HG02571 (cell line): ENCODE measurements at regions not wholly inside any gene's neighbourhood (a gene's known extent, or its start where the extent isn't known, plus 50 kb on each side); places are given as distances from the start of the nearest gene placed in this dataset.
"Not testable (repeated sequence)": the region's sequence is repeated elsewhere in the genome, so short reads cannot be mapped to it uniquely, and the experiment has no call there.

Source experiments
- ATAC-seq: cut with Tn5 transposase; IDR thresholded peaks from one replicate; pipeline ENCODE4 v1.9.1; 2021; ENCODE audit warnings: mild to moderate bottlenecking, moderate library complexity; ENCODE audit not compliant: unreplicated experiment

DNA sequence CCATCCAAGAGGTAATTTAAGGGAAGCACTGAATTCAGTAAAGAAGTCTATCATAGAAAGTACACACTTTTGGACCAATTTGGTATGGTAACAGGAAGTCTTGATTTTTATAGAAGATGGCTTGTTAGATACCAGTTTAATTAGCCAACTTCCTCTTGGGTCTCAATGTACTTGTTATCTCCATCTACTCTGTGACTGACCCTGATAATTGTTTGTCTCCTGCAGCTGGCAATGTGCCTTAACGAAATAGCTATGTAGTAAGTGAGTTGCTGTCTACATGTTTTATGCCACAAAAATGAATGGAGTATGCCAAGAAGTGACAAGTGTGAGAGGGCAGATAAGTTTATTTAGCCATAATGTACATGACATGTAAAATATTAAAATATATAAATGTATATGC lies 410.5 kb upstream of the MAN1A1 start:
- ATAC-seq: no peak

DNA sequence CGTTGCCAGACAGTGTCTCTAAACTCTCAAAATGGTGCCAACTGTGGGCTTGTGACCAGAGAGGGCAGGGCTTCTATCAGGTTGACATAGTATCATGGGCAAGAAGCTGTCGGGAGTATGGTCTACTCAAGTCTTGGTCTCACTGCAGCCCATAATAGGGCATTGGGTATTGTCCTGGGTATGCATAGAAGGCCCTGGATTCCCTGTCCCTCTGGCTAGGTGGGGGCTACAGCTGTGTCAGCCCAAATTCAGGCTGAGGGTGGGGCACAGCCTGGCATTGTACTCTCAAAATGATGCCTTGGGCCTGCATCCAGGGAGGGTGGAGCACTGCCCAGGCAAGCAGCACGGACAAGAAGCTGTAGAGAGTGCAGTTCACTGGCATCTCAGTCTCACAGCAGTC lies 408.8 kb upstream of the MAN1A1 start:
- ATAC-seq: no peak

DNA sequence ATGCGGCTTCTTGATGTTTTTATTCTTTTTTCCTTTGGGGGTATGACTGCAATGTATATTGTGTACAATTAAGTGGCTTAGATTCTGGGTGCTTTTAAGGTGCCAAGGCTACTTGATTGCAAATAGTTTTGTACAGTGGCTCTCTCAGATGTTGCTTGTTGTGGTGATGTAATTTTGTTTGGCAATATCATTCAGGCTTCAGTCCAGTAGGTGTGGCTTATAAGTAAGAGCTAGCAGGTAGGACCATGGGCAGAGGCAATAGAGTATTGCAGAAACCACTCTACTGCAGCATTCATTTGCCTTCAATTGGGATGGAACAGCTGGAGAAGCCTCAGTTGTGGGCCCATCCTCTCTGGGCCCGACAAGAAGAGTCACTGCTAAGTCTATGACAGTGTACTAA lies 407.9 kb upstream of the MAN1A1 start:
- no peak for ATAC-seq

- ATAC-seq: no peak
Observed at GRCh38 chr6:119749335-119749734, 399.8 kb upstream of the MAN1A1 start.

GRCh38 chr6:119748535-119748934 lies 399.0 kb upstream of the MAN1A1 start:
- ATAC-seq: not testable (repeated sequence)

DNA sequence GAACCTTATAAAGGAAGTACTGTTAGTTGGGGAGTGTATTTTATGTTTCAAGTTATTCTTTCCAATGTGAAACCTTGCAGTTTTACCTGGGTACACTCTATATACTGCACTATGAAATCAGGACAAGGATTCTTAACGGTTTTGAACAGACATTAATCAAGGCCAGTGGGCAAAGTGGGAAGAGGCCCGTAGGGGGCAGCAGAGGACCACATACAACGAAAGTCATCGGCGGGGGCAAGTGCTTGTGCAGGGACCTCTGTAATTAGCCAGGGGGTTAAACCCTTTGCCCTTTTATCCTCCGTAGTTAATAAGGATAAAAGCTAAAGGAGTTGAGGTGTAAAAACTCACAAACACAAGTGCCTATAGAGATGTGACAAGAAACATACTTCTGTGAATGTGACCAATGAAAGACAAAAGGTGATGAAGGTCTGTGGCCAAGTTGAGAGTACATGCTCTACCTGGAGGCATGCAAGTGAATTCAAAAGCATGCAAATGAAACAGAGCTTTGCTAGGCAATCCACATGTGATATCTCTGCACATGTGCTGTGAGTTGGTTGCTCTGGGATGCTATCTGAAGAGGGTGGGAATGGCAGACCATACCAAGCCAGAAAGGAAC lies 392.7 kb upstream of the MAN1A1 start:
- peak; percentile 90 for ATAC-seq

DNA sequence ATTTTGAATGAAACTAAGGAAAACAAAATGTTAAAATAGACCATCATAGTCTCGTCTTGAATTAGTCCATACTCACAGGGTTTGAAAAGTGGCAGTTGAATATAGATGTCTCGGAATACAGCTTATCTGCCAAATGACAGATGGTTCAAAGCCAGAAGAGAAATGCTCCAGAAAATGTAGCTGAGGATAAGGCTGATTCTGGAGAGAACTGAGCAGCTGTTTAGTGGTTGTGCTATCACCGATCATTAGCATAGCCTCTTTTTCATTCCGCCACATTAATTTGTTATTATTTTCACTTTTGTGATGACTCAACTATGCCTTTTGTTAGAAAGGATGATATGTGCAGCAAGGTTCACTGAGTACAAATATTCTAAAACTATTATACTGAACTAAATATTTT lies 390.2 kb upstream of the MAN1A1 start:
- no peak for ATAC-seq

DNA sequence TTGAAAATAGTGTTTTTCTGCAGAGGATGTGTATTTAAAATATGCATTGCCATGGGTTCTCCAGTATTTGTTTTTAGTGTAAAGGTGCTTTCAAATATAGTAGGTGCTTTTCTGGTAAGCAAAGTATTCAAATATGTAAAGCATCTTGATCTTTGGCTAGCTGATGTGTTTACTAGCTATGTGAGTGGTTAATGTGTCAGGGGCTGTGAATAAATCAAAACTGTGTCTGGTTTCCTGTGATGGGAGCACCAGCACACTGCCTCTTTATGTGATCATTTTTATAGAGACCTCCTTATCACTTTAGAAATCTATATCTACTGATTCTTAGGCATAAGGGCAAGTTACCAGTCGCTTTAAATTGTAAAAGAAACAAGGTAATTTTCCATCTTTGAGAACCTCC lies 388.9 kb upstream of the MAN1A1 start:
- ATAC-seq: no peak

GRCh38 chr6:119736296-119737021 lies 386.9 kb upstream of the MAN1A1 start:
- no peak for ATAC-seq

GRCh38 chr6:119735530-119735929 lies 386.0 kb upstream of the MAN1A1 start:
- ATAC-seq: no peak

DNA sequence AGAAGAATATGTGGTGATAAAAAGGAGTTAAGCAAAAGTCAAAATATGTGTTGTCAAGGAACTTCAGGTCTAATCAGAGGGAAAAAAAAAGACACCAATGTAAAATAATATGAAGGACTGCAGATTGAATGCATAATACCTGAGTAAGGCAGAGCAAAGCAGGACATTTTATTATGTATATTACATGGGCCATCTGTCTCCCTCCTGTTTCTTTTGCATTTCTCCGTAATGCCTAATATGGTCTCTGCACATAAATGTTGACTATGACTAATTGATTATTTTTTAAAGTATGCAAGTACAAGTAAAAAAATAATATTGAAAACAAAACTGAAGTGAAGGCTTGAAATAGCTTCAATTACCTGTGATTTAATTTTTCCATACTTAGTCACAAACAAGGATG lies 384.7 kb upstream of the MAN1A1 start:
- no peak for ATAC-seq

- ATAC-seq: no peak
Observed at GRCh38 chr6:119728935-119729334, 379.4 kb upstream of the MAN1A1 start.

DNA sequence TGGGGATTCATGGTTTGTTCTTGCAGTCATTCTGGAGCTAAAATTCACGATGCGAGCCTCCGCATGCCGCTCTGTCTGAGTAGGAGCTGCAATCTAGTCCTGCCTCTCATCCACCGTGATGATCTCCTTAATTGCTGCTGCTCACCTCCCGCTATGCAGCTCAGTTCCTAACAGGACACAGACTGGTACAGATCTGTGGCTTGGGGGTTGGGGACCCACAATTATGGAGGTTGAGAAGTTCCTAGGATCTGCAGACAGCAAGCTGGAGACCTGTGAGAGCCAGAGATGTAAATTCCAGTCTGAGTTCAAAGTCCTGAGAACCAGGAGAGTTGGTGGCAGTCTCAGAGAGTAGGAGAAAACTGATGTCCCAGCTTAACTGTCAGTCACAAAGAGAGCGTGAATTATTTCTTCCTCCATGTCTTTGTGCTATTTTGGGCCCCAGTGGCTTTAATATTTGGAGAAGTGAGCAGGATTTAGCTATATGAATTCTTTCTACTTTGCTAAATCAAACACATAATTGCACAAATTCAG lies 378.7 kb upstream of the MAN1A1 start:
- ATAC-seq: no peak

DNA sequence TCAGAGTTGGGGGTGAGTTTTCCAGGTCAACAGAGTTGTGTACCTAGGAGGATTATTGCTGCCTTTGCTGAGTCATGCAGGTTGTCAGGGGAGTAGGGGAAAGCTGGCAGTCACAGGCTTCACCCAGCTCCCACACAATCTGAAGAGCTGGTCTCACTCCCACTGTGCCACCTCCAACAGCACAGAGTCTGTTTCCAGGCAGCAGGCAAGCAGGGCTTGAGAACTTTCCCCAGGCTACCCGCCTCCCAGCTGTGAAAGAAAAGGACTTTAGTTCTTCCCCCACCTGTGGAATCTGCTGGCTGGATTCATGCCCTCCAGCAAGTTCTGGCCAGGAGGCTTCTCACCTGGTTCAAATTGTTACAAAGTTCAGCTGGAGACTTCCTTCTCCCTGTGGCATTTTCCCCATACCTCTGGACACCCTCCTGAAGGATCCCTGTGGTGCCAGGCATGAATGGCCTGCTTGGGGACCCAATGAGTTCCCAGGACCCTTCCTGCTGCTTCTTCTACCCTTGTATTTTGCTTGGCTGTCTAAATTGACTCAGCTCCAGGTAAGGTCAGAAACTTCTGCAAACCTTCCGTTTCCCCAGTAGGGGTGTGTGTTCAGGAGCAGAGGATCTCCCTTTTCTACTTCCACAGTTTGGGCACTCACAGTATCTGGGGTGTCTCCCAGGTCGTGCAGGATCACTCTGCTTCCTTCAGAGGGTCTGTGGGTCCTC lies 378.1 kb upstream of the MAN1A1 start:
- no peak for ATAC-seq

- ATAC-seq: not testable (repeated sequence)
Observed at GRCh38 chr6:119726912-119727311, 377.4 kb upstream of the MAN1A1 start.

- no peak for ATAC-seq
Observed at GRCh38 chr6:119726086-119726485, 376.5 kb upstream of the MAN1A1 start.

GRCh38 chr6:119720160-119720559 lies 370.6 kb upstream of the MAN1A1 start:
- no peak for ATAC-seq

GRCh38 chr6:119717942-119718341 lies 368.4 kb upstream of the MAN1A1 start:
- no peak for ATAC-seq

- no peak for ATAC-seq
Observed at GRCh38 chr6:119716668-119717270, 367.2 kb upstream of the MAN1A1 start.

GRCh38 chr6:119713903-119714302 lies 364.3 kb upstream of the MAN1A1 start:
- no peak for ATAC-seq

- no peak for ATAC-seq
Observed at GRCh38 chr6:119686644-119687043, 337.1 kb upstream of the MAN1A1 start.
